GM12878 (cell line): ENCODE measurements at regions not wholly inside any gene's neighbourhood (a gene's known extent, or its start where the extent isn't known, plus 50 kb on each side); places are given as distances from the start of the nearest gene placed in this dataset.

Source experiments
- ATAC-seq: fragments of 200-7000 bp; cut with Tn5 transposase; 3 replicates; pipeline ENCODE4 v1.9.1; 2020; ENCODE audit warnings: mild to moderate bottlenecking, moderate library complexity
- BruUV-seq: library from RNA; stranded (reverse); fragments of 400-500 nt; replicated peaks from 2 replicates; lab custom pipeline; 2021; lab: Mats Ljungman, UMichigan
- CTCF ChIA-PET: fragments of 300-600 bp; sonication (Branson Sonifier 250); formaldehyde crosslinking; extraction: SDS; loops from one replicate; lab custom pipeline; 2021; ENCODE audit warnings: inconsistent platforms; lab: Yijun Ruan, JAX
- POLR2A ChIA-PET: fragments of 350-600 bp; formaldehyde crosslinking; extraction: SDS; loops from one replicate; lab custom pipeline; 2021; ENCODE audit warnings: inconsistent platforms; lab: Charles Lee
- RAD21 ChIA-PET: fragments of 300-600 bp; sonication (Branson Sonifier 250); formaldehyde crosslinking; loops from one replicate; lab custom pipeline; 2023; ENCODE audit warnings: antibody characterized with exemption; ENCODE audit not compliant: unreplicated experiment; lab: Charles Lee
- SMC1A ChIA-PET: fragments of 300-600 bp; sonication (Branson Sonifier 250); formaldehyde crosslinking; loops from one replicate; lab custom pipeline; 2023; ENCODE audit not compliant: unreplicated experiment, uncharacterized antibody; lab: Charles Lee
- DNase-seq: peaks from one replicate; pipeline ENCODE4 v3.0.0-alpha.2; 2011; ENCODE audit warnings: low read depth, low spot score
- FAIRE-seq: peaks from 3 replicates; lab custom pipeline; 2011; peaks lifted over from hg19 to GRCh38; lab: Jason Lieb, UNC
- H2AFZ ChIP-seq: 2 replicates; pipeline ENCODE4 v1.6.0; 2011; ENCODE audit warnings: low read depth, low read length, control low read depth; ENCODE audit not compliant: control insufficient read depth
- H3K27ac ChIP-seq: 2 replicates; pipeline ENCODE4 v1.5.1; 2011; ENCODE audit warnings: control low read depth; ENCODE audit not compliant: control insufficient read depth, insufficient read depth
- H3K27me3 ChIP-seq, 2 experiments: replicated peaks in 1 of 2; 2 replicates each; pipeline versions ENCODE4 v1.6.0 to v1.6.1; 2011; ENCODE audit warnings: low read length in 1 of 2; ENCODE audit not compliant: control insufficient read depth in 2 of 2, insufficient read depth in 2 of 2
- H3K36me3 ChIP-seq, 2 experiments: 2 replicates each; pipeline ENCODE4 v1.5.1; 2011; ENCODE audit warnings: low read length in 1 of 2; ENCODE audit not compliant: control insufficient read depth in 2 of 2, insufficient read depth in 2 of 2
- H3K4me1 ChIP-seq: 2 replicates; pipeline ENCODE4 v1.6.1; 2011; ENCODE audit warnings: mild to moderate bottlenecking, low read length, moderate library complexity, mixed read lengths; ENCODE audit not compliant: control insufficient read depth, insufficient read depth
- H3K4me2 ChIP-seq: 2 replicates; pipeline ENCODE4 v1.6.0; 2011; ENCODE audit warnings: control low read depth; ENCODE audit not compliant: control insufficient read depth, insufficient read depth
- H3K4me3 ChIP-seq: fragments of 200-600 bp; sonication (generic); 2 replicates; pipeline ENCODE4 v1.5.1; 2016
- H3K79me2 ChIP-seq: 2 replicates; pipeline ENCODE4 v1.6.0; 2011; ENCODE audit warnings: low read length; ENCODE audit not compliant: control insufficient read depth, insufficient read depth
- H3K9ac ChIP-seq: 2 replicates; pipeline ENCODE4 v1.8.0; 2011; ENCODE audit warnings: low read length, control low read depth, mixed read lengths; ENCODE audit not compliant: control insufficient read depth, insufficient read depth
- H3K9me3 ChIP-seq: replicated peaks from 3 replicates; pipeline ENCODE4 v1.5.1; 2011; ENCODE audit warnings: mild to moderate bottlenecking, low read length; ENCODE audit not compliant: control insufficient read depth, insufficient read depth
- H4K20me1 ChIP-seq: 2 replicates; pipeline ENCODE4 v1.6.0; 2011; ENCODE audit not compliant: control insufficient read depth, insufficient read depth
- CUX1 ChIP-seq: IDR thresholded peaks from 2 replicates; pipeline ENCODE4 v1.6.1; 2012; ENCODE audit warnings: improper control_type of control experiment, low read depth, low read length; ENCODE audit not compliant: insufficient replicate concordance
- ETV6 ChIP-seq, 2 experiments: fragments of 450-650 bp in 1 of 2; IDR thresholded peaks in 1 of 2; conservative IDR thresholded peaks in 1 of 2; 2 replicates each; pipeline ENCODE4 v1.6.1; 2014; ENCODE audit warnings: antibody characterized with exemption in 1 of 2, borderline replicate concordance in 1 of 2, low read depth in 1 of 2, mild to moderate bottlenecking in 1 of 2, moderate library complexity in 1 of 2
- FOXK2 ChIP-seq: fragments of 450-650 bp; IDR thresholded peaks from 2 replicates; pipeline ENCODE4 v1.6.1; 2017; ENCODE audit warnings: mild to moderate bottlenecking, moderate library complexity
- MYC ChIP-seq: IDR thresholded peaks from 2 replicates; pipeline ENCODE4 v1.6.1; 2011; ENCODE audit warnings: mild to moderate bottlenecking, low read length, moderate library complexity, inconsistent platforms; ENCODE audit not compliant: insufficient read depth, insufficient replicate concordance, insufficient read length, severe bottlenecking
- RCOR1 ChIP-seq: conservative IDR thresholded peaks from 2 replicates; pipeline ENCODE4 v1.6.1; 2012; ENCODE audit warnings: low read depth, low read length, improper control_type of control experiment
- SKIL ChIP-seq: fragments of 450-650 bp; IDR thresholded peaks from 2 replicates; pipeline ENCODE4 v1.6.1; 2017; ENCODE audit warnings: mild to moderate bottlenecking, low read depth, inconsistent platforms; ENCODE audit not compliant: poor library complexity, severe bottlenecking
- WGBS: methylation state at CpG from one replicate; pipeline ENCODE4 v1.1.6; 2016; ENCODE audit warnings: low lambda C conversion rate; ENCODE audit not compliant: insufficient replicate concordance, insufficient coverage; ENCODE audit errors: missing lambda C conversion rate; 5-methylcytosine and 5-hydroxymethylcytosine counted together
- in situ Hi-C: fragments of 300-500 bp; cut with MboI; formaldehyde crosslinking; loops from 9 replicates; pipeline ENCODE4 v1.14.3; 2018; ENCODE audit warnings: mixed read lengths
- intact Hi-C: fragments of 100-400 bp; cut with micrococcal nuclease; formaldehyde crosslinking; loops from one replicate; pipeline ENCODE4 v1.14.2; 2022; ENCODE audit not compliant: unreplicated experiment
- TF ChIP-seq, protein P1 (sequence below): IDR thresholded peaks from 2 replicates; pipeline ENCODE4 v1.6.1; 2011; ENCODE audit warnings: borderline replicate concordance, low read depth, mild to moderate bottlenecking, moderate library complexity, low read length; ENCODE audit not compliant: insufficient read depth, poor library complexity, severe bottlenecking

DNA sequence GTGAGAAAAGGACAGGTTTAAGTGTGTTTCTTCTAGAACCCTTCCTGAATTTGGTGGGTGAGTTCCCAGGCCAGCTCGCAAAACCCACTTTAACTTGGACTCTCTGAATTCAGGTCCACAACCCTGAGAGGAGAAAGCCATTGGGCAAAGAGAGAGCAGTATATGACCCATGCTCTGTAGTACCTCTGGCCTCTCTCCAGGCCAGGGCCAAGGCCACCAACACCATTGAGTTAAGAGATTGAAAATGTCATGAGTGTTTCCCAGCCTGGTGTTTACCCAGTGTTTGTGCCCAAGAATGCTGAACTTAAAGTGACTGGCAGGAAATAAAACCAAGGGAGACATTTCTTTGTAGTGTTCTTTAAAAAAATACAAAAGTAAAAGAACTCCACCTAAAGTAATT lies 410.4 kb upstream of the CDH5 start:
- H3K9ac ChIP-seq: no peak overlapping the region
- ChIA-PET CTCF (no interaction called here), RAD21 (no interaction called here), POLR2A (no interaction called here), SMC1A (no interaction called here)
- no peaks in the 10 kb centered on the region for H4K20me1 ChIP-seq
- in situ Hi-C loops: no loop called here
- no peak overlapping the region for H2AFZ ChIP-seq
- BruUV-seq: no TSS peak
- H3K4me3 ChIP-seq: no peak overlapping the region
- ATAC-seq: no peak
- no peaks in the 10 kb centered on the region for H3K27me3 ChIP-seq
- H3K27ac ChIP-seq: no peak overlapping the region
- H3K79me2 ChIP-seq: no peaks in the 10 kb centered on the region
- no peak for FAIRE-seq
- TF ChIP-seq, protein P1, sequence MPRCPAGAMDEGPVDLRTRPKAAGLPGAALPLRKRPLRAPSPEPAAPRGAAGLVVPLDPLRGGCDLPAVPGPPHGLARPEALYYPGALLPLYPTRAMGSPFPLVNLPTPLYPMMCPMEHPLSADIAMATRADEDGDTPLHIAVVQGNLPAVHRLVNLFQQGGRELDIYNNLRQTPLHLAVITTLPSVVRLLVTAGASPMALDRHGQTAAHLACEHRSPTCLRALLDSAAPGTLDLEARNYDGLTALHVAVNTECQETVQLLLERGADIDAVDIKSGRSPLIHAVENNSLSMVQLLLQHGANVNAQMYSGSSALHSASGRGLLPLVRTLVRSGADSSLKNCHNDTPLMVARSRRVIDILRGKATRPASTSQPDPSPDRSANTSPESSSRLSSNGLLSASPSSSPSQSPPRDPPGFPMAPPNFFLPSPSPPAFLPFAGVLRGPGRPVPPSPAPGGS: no peak
- no peak for DNase-seq
- no peaks in the 10 kb centered on the region for H3K4me1 ChIP-seq
- no peak overlapping the region for H3K4me2 ChIP-seq
- no peaks in the 10 kb centered on the region for H3K36me3 ChIP-seq
- intact Hi-C loops: no loop called here
- H3K9me3 ChIP-seq: no peaks in the 10 kb centered on the region
- 0% methylated on average over 1 of the region's 1 CpG for WGBS

DNA sequence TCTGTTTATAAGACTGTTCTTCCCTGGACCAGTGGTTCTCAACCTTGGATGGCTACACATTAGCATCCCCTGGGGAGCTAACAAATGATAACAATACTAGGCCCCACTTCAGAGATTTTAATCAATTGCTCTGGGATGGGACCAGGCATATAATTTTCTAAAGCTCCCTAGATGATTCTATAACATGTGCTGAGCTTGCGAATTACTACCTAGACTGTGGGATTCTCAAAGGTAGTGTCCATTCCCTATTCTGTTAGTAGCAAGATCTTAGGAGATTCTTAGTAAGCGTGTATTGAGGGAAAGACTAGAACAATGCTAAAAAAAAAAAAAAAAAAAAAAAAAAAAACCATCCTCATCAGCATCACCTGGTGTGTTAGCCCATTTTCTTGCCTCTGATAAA lies 412.0 kb upstream of the CDH5 start:
- intact Hi-C loops: no loop called here
- TF ChIP-seq CUX1 (no peak), SKIL (no peak), ETV6 (conservative IDR thresholded peaks at IDR 0.05 in 1 of 2, IDR thresholded peaks at IDR 0.05 in 1 of 2; ENCODE audit: borderline replicate concordance in 1 of 2, low read depth in 1 of 2) (no peak), FOXK2 (no peak), MYC (no peak), RCOR1 (no peak)

More for the DNA sequence above, 412.0 kb upstream of the CDH5 start:
- Histone ChIP-seq H3K9me3 (no peaks in the 10 kb centered on the region), H3K4me2 (no peak overlapping the region), H3K36me3 (no peaks in the 10 kb centered on the region), H3K4me3 (no peak overlapping the region), H3K27ac (no peak overlapping the region), H2AFZ (no peak overlapping the region), H3K4me1 (no peaks in the 10 kb centered on the region), H3K9ac (no peak overlapping the region), H4K20me1 (no peaks in the 10 kb centered on the region), H3K27me3 (no peaks in the 10 kb centered on the region), H3K79me2 (no peaks in the 10 kb centered on the region)
- FAIRE-seq (no peak), ATAC-seq (no peak), DNase-seq (no peak)
- ChIA-PET POLR2A (no interaction called here), CTCF (no interaction called here), SMC1A (no interaction called here), RAD21 (no interaction called here)
- 17% methylated on average over 2 of the region's 2 CpGs for WGBS
- in situ Hi-C loops: no loop called here
- no TSS peak for BruUV-seq
